Lower leg skin (tissue), 3 donors: ENCODE measurements at regions not wholly inside any gene's neighbourhood (a gene's known extent, or its start where the extent isn't known, plus 50 kb on each side); places are given as distances from the start of the nearest gene placed in this dataset.

Source experiments
- POLR2A ChIP-seq, 2 donors: fragments of 450-650 bp; IDR thresholded peaks; one replicate each; pipeline ENCODE4 v1.6.1; 2016 to 2017; ENCODE audit warnings: antibody characterized with exemption in 2 of 2, mild to moderate bottlenecking in 1 of 2, moderate library complexity in 1 of 2
- TF ChIP-seq, protein P1 (sequence below), 3 donors: fragments of 450-650 bp; IDR thresholded peaks; one replicate each; pipeline ENCODE4 v1.5.1; 2016; ENCODE audit warnings: antibody characterized with exemption in 3 of 3, mild to moderate bottlenecking in 3 of 3, moderate library complexity in 2 of 3

DNA sequence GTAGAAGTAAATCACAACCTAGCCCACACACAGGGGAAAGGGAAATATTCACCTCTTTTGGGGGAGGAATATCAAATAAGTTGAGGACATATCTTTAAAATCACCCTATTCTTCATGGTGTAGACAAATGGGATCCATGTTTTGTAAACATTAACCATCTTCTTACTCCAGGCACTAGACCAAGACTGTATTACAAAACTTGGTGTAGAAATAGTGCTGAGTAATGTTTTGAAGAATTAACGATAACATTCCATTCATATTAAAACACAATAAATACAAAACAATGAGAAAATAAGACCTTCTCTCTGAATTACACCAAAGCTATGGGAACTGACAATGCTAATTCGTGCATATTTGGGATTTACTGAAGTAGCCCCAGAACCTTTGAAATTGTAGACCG is 633.6 kb downstream of the BCL11B start:
- TF ChIP-seq, protein P1, sequence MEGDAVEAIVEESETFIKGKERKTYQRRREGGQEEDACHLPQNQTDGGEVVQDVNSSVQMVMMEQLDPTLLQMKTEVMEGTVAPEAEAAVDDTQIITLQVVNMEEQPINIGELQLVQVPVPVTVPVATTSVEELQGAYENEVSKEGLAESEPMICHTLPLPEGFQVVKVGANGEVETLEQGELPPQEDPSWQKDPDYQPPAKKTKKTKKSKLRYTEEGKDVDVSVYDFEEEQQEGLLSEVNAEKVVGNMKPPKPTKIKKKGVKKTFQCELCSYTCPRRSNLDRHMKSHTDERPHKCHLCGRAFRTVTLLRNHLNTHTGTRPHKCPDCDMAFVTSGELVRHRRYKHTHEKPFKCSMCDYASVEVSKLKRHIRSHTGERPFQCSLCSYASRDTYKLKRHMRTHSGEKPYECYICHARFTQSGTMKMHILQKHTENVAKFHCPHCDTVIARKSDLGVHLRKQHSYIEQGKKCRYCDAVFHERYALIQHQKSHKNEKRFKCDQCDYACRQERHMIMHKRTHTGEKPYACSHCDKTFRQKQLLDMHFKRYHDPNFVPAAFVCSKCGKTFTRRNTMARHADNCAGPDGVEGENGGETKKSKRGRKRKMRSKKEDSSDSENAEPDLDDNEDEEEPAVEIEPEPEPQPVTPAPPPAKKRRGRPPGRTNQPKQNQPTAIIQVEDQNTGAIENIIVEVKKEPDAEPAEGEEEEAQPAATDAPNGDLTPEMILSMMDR (IDR thresholded peaks at IDR 0.05): no peak
- no peak for TF ChIP-seq POLR2A (IDR thresholded peaks at IDR 0.05)
